ENCODE measurements at regions not wholly inside any gene's neighbourhood (a gene's known extent, or its start where the extent isn't known, plus 50 kb on each side); places are given as distances from the start of the nearest gene placed in this dataset.

- Histone ChIP-seq H3K9me3 (ENCODE audit: low read depth) (no peaks in the 10 kb centered on the region), H3K4me2 (no peak overlapping the region), H3K27me3 (no peaks in the 10 kb centered on the region), H2AFZ (no peak overlapping the region), H3K79me2 (no peaks in the 10 kb centered on the region), H3K4me1 (ENCODE audit: insufficient read depth) (no peaks in the 10 kb centered on the region), H3K9me2 (replicated peaks; ENCODE audit: insufficient read depth) (no peaks in the 10 kb centered on the region), H4K20me1 (ENCODE audit: insufficient read depth, poor library complexity, severe bottlenecking) (no peaks in the 10 kb centered on the region), H3K36me3 (replicated peaks; ENCODE audit: insufficient read depth, low read depth) (no peaks in the 10 kb centered on the region), H3K27ac (no peak overlapping the region), H3K4me3 (no peak overlapping the region)
- DNase-seq (ENCODE audit: low spot score) = no peak
- WGBS (ENCODE audit: low lambda C conversion rate, missing lambda C conversion rate) = 85% methylated on average over 6 of the region's 6 CpGs
- no peak for TF ChIP-seq EZH2 (IDR thresholded peaks at IDR 0.05; ENCODE audit: borderline replicate concordance)
- TF ChIP-seq CTCF (IDR thresholded peaks at IDR 0.05; ENCODE audit: poor library complexity) = no peak
- TF ChIP-seq EZH2phosphoT487 (IDR thresholded peaks at IDR 0.05; ENCODE audit: low read depth, severe bottlenecking, unreplicated experiment) = no peak
These were observed 669.8 kb upstream of the B3GALT2 start for GRCh38 chr1:193856261-193856660.

GRCh38 chr1:193850745-193851144, 664.3 kb upstream of the B3GALT2 start:
- WGBS (ENCODE audit: low lambda C conversion rate, missing lambda C conversion rate) = 36% methylated on average over 2 of the region's 2 CpGs
- H3K27me3 ChIP-seq = no peaks in the 10 kb centered on the region
- no peak for DNase-seq (ENCODE audit: low spot score)

GRCh38 chr1:193846876-193847604, 660.6 kb upstream of the B3GALT2 start:
- H4K20me1 ChIP-seq (ENCODE audit: insufficient read depth, poor library complexity, severe bottlenecking) = no peaks in the 10 kb centered on the region
- no peak for TF ChIP-seq EZH2phosphoT487 (IDR thresholded peaks at IDR 0.05; ENCODE audit: low read depth, severe bottlenecking, unreplicated experiment)
- no peak for TF ChIP-seq EZH2 (IDR thresholded peaks at IDR 0.05; ENCODE audit: borderline replicate concordance)
- no peak for TF ChIP-seq CTCF (IDR thresholded peaks at IDR 0.05; ENCODE audit: poor library complexity)
- 97% methylated on average over 2 of the region's 2 CpGs for WGBS (ENCODE audit: low lambda C conversion rate, missing lambda C conversion rate)
- H3K4me1 ChIP-seq (ENCODE audit: insufficient read depth) = peaks cover 4% of the 10 kb centered on the region
- H3K4me2 ChIP-seq = no peak overlapping the region
- H3K79me2 ChIP-seq = no peaks in the 10 kb centered on the region
- no peak for DNase-seq (ENCODE audit: low spot score)
- no peaks in the 10 kb centered on the region for H3K27me3 ChIP-seq
- H3K27ac ChIP-seq = no peak overlapping the region
- no peaks in the 10 kb centered on the region for H3K9me3 ChIP-seq (ENCODE audit: low read depth)
- H3K36me3 ChIP-seq (replicated peaks; ENCODE audit: insufficient read depth, low read depth) = no peaks in the 10 kb centered on the region
- no peak overlapping the region for H3K4me3 ChIP-seq
- H2AFZ ChIP-seq = no peak overlapping the region
- no peaks in the 10 kb centered on the region for H3K9me2 ChIP-seq (replicated peaks; ENCODE audit: insufficient read depth)

More at GRCh38 chr1:193850745-193851144, 664.3 kb upstream of the B3GALT2 start:
- Histone ChIP-seq H4K20me1 (ENCODE audit: insufficient read depth, poor library complexity, severe bottlenecking) (no peaks in the 10 kb centered on the region), H3K4me1 (ENCODE audit: insufficient read depth) (peaks cover 4% of the 10 kb centered on the region), H3K36me3 (replicated peaks; ENCODE audit: insufficient read depth, low read depth) (no peaks in the 10 kb centered on the region), H3K27ac (no peak overlapping the region), H3K9me2 (replicated peaks; ENCODE audit: insufficient read depth) (no peaks in the 10 kb centered on the region), H3K9me3 (ENCODE audit: low read depth) (no peaks in the 10 kb centered on the region), H2AFZ (no peak overlapping the region), H3K4me2 (no peak overlapping the region), H3K4me3 (no peak overlapping the region), H3K79me2 (no peaks in the 10 kb centered on the region)
- TF ChIP-seq EZH2 (IDR thresholded peaks at IDR 0.05; ENCODE audit: borderline replicate concordance) (no peak), EZH2phosphoT487 (IDR thresholded peaks at IDR 0.05; ENCODE audit: low read depth, severe bottlenecking, unreplicated experiment) (no peak), CTCF (IDR thresholded peaks at IDR 0.05; ENCODE audit: poor library complexity) (no peak)
